Stomach (tissue), 4 donors: ENCODE measurements at regions not wholly inside any gene's neighbourhood (a gene's known extent, or its start where the extent isn't known, plus 50 kb on each side); places are given as distances from the start of the nearest gene placed in this dataset.

ENCODE experiments used
- CTCF ChIP-seq, 7 experiments: fragments of 450-650 bp in 4 of 7; fragments of 200-600 bp in 3 of 7; sonication (generic) in 3 of 7; IDR thresholded peaks; one replicate each; pipeline ENCODE4 v1.5.1; 2016 to 2019; ENCODE audit warnings: antibody characterized with exemption in 7 of 7, control low read depth in 2 of 7, mild to moderate bottlenecking in 1 of 7
- EP300 ChIP-seq: sonication (generic); formaldehyde crosslinking; IDR thresholded peaks from one replicate; pipeline ENCODE4 v1.6.1; 2017; ENCODE audit warnings: antibody characterized with exemption

DNA sequence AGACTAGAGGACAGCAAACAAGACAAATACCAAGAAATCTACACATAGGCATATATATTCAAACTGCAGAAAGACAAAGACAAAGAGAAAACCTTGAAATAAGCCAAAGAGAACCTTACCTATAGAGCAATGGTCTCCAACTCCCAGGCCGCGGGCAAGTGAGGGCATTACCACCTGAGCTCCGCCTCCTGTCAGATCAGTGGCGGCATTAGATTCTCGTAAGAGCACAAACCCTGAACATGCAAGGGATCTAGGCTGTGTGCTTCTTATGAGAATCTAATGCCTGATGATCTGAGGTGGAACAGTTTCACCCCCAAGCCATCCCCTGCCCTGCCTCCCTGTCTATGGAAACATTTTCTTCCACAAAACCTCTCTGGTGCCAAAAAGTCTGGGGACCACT, 101.0 kb upstream of the MRPS30 start:
- TF ChIP-seq CTCF (IDR thresholded peaks at IDR 0.05) = no peak
- no peak for TF ChIP-seq EP300
